Lower leg skin (tissue), 3 donors: ENCODE measurements at regions not wholly inside any gene's neighbourhood (a gene's known extent, or its start where the extent isn't known, plus 50 kb on each side); places are given as distances from the start of the nearest gene placed in this dataset.

Experiments used
- CTCF ChIP-seq, 3 donors: fragments of 450-650 bp; IDR thresholded peaks; one replicate each; pipeline ENCODE4 v1.5.1; 2016; ENCODE audit warnings: antibody characterized with exemption in 3 of 3, mild to moderate bottlenecking in 3 of 3, moderate library complexity in 2 of 3
- POLR2A ChIP-seq, 2 donors: fragments of 450-650 bp; IDR thresholded peaks; one replicate each; pipeline ENCODE4 v1.6.1; 2016 to 2017; ENCODE audit warnings: antibody characterized with exemption in 2 of 2, mild to moderate bottlenecking in 1 of 2, moderate library complexity in 1 of 2

DNA sequence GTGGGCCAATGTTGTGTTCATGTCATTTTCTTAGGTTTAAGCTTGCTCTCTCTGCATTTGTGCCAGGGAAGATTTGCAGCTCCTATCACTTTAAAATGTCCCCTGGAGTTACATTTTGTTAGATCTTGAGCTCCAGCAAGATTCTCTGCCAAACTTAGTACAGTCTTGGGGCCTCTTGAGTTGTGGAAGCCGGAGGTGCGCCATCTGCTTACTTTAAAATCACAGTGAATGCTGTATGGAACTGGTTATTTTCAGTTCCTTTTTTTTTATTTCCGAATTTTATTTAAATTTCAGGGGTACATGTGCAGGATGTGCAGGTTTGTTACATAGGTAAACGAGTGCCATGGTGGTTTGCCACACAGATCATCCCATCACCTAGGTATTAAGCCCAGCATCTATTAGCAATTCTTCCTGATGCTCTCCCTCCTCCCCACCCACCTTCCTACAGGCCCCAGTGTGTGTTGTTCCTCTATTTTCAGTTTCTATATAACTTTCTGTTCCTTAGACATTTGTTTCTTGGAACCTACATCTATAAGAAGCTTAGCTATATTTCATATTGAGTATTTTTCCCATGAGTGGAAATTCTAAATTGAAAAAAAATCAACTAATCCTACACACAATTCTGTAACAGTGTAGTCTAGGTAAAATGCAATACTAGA lies 114.4 kb upstream of the CREB5 start:
- no peak for TF ChIP-seq CTCF (IDR thresholded peaks at IDR 0.05)
- TF ChIP-seq POLR2A (IDR thresholded peaks at IDR 0.05), result no peak
